ENCODE measurements at regions not wholly inside any gene's neighbourhood (a gene's known extent, or its start where the extent isn't known, plus 50 kb on each side); places are given as distances from the start of the nearest gene placed in this dataset.
"Not testable (repeated sequence)": the region's sequence is repeated elsewhere in the genome, so short reads cannot be mapped to it uniquely, and the experiment has no call there.

- Histone ChIP-seq H3K27ac (ENCODE audit: low read depth in 1 of 2, low read length in 2 of 2) (no peak overlapping the region), H3K9me3 (replicated peaks in 1 of 2; ENCODE audit: control insufficient read depth in 1 of 2, insufficient read depth in 1 of 2, low read length in 2 of 2) (no peaks in the 10 kb centered on the region), H3K27me3 (ENCODE audit: control insufficient read depth in 2 of 2, insufficient read depth in 2 of 2, low read length in 2 of 2) (peaks cover 0 to 3% of the 10 kb centered on the region in 2 donors), H3K9ac (ENCODE audit: insufficient read depth, low read length, poor library complexity, severe bottlenecking) (no peak overlapping the region), H3K36me3 (replicated peaks in 1 of 2; ENCODE audit: control insufficient read depth in 1 of 2, insufficient read depth in 2 of 2, low read length in 2 of 2) (no peaks in the 10 kb centered on the region), H3K4me1 (ENCODE audit: control insufficient read depth in 1 of 2, insufficient read depth in 2 of 2, low read length in 2 of 2) (no peaks in the 10 kb centered on the region), H4K20me1 (ENCODE audit: insufficient read depth, low read length) (no peaks in the 10 kb centered on the region), H3K4me3 (replicated peaks in 1 of 3; ENCODE audit: low read depth in 2 of 3, low read length in 3 of 3) (no peak overlapping the region), H3K4me2 (replicated peaks; ENCODE audit: extremely low read depth, low read length, poor library complexity, severe bottlenecking) (no peak overlapping the region), H2AFZ (ENCODE audit: insufficient read depth, low read depth, low read length, poor library complexity, severe bottlenecking) (no peak overlapping the region), H3K79me2 (ENCODE audit: insufficient read depth, low read length) (no peaks in the 10 kb centered on the region)
- 100% methylated on average over 3 of the region's 6 CpGs for WGBS (ENCODE audit: insufficient coverage)
- intact Hi-C loops (cut with micrococcal nuclease): no loop called here
- peaks cover 0 to 3% (median 1%) of the 10 kb centered on the region in 7 donors for H3K9me3 Mint-ChIP-seq
- H3K27me3 Mint-ChIP-seq (ENCODE audit: low read depth in 3 of 3): peaks cover 2 to 10% (median 5%) of the 10 kb centered on the region in 3 donors
- H3K36me3 Mint-ChIP-seq: no peaks in the 10 kb centered on the region
- no peaks in the 10 kb centered on the region for H3K4me1 Mint-ChIP-seq
- no peak for TF ChIP-seq CTCF (IDR thresholded peaks at IDR 0.05)
- no peak for DNase-seq
- no peak overlapping the region for H3K4me3 Mint-ChIP-seq
- no peak overlapping the region for H3K27ac Mint-ChIP-seq
These were observed 60.3 kb upstream of the LYZL1 start for GRCh38 chr10:29228562-29228961.

GRCh38 chr10:29229258-29229705 is 59.6 kb upstream of the LYZL1 start:
- Mint-ChIP-seq H3K4me3 (no peak overlapping the region), H3K36me3 (no peaks in the 10 kb centered on the region), H3K27me3 (ENCODE audit: low read depth in 3 of 3) (peaks cover 2 to 8% (median 6%) of the 10 kb centered on the region in 3 donors), H3K9me3 (peaks cover 0 to 3% (median 1%) of the 10 kb centered on the region in 7 donors), H3K4me1 (no peaks in the 10 kb centered on the region), H3K27ac (no peak overlapping the region)
- H3K9me3 ChIP-seq (replicated peaks in 1 of 2; ENCODE audit: control insufficient read depth in 1 of 2, insufficient read depth in 1 of 2, low read length in 2 of 2): no peaks in the 10 kb centered on the region
- no peak overlapping the region for H3K27ac ChIP-seq (ENCODE audit: low read depth in 1 of 2, low read length in 2 of 2)
- intact Hi-C loops (cut with micrococcal nuclease): no loop called here
- DNase-seq: no peak
- H2AFZ ChIP-seq (ENCODE audit: insufficient read depth, low read depth, low read length, poor library complexity, severe bottlenecking): no peak overlapping the region
- H3K79me2 ChIP-seq (ENCODE audit: insufficient read depth, low read length): no peaks in the 10 kb centered on the region
- H3K27me3 ChIP-seq (ENCODE audit: control insufficient read depth in 2 of 2, insufficient read depth in 2 of 2, low read length in 2 of 2): peaks cover 0 to 2% of the 10 kb centered on the region in 2 donors
- H3K4me3 ChIP-seq (replicated peaks in 1 of 3; ENCODE audit: low read depth in 2 of 3, low read length in 3 of 3): no peak overlapping the region
- no peak for TF ChIP-seq CTCF (IDR thresholded peaks at IDR 0.05)
- H3K4me1 ChIP-seq (ENCODE audit: control insufficient read depth in 1 of 2, insufficient read depth in 2 of 2, low read length in 2 of 2): no peaks in the 10 kb centered on the region
- no peak overlapping the region for H3K4me2 ChIP-seq (replicated peaks; ENCODE audit: extremely low read depth, low read length, poor library complexity, severe bottlenecking)
- 93% methylated on average over 15 of the region's 15 CpGs for WGBS (ENCODE audit: insufficient coverage)
- H4K20me1 ChIP-seq (ENCODE audit: insufficient read depth, low read length): no peaks in the 10 kb centered on the region
- H3K36me3 ChIP-seq (replicated peaks in 1 of 2; ENCODE audit: control insufficient read depth in 1 of 2, insufficient read depth in 2 of 2, low read length in 2 of 2): no peaks in the 10 kb centered on the region
- H3K9ac ChIP-seq (ENCODE audit: insufficient read depth, low read length, poor library complexity, severe bottlenecking): no peak overlapping the region

GRCh38 chr10:29236910-29237309 is 52.0 kb upstream of the LYZL1 start:
- DNase-seq; H3K27me3 ChIP-seq (ENCODE audit: control insufficient read depth in 2 of 2, insufficient read depth in 2 of 2, low read length in 2 of 2); H3K9me3 Mint-ChIP-seq; H3K27ac Mint-ChIP-seq; H3K9me3 ChIP-seq (replicated peaks in 1 of 2; ENCODE audit: control insufficient read depth in 1 of 2, insufficient read depth in 1 of 2, low read length in 2 of 2); H3K27me3 Mint-ChIP-seq (ENCODE audit: low read depth in 3 of 3); H3K36me3 Mint-ChIP-seq; H3K27ac ChIP-seq (ENCODE audit: low read depth in 1 of 2, low read length in 2 of 2); H3K4me1 ChIP-seq (ENCODE audit: control insufficient read depth in 1 of 2, insufficient read depth in 2 of 2, low read length in 2 of 2); H3K4me3 Mint-ChIP-seq; H4K20me1 ChIP-seq (ENCODE audit: insufficient read depth, low read length); H3K4me2 ChIP-seq (replicated peaks; ENCODE audit: extremely low read depth, low read length, poor library complexity, severe bottlenecking); H3K4me3 ChIP-seq (replicated peaks in 1 of 3; ENCODE audit: low read depth in 2 of 3, low read length in 3 of 3); H3K9ac ChIP-seq (ENCODE audit: insufficient read depth, low read length, poor library complexity, severe bottlenecking); H2AFZ ChIP-seq (ENCODE audit: insufficient read depth, low read depth, low read length, poor library complexity, severe bottlenecking); intact Hi-C loops (cut with micrococcal nuclease); H3K36me3 ChIP-seq (replicated peaks in 1 of 2; ENCODE audit: control insufficient read depth in 1 of 2, insufficient read depth in 2 of 2, low read length in 2 of 2); H3K79me2 ChIP-seq (ENCODE audit: insufficient read depth, low read length): not testable (repeated sequence)
- WGBS (ENCODE audit: insufficient coverage): 98% methylated on average over 5 of the region's 13 CpGs
- peaks cover 10% of the 10 kb centered on the region for H3K4me1 Mint-ChIP-seq
